SK-N-SH (cell line): ENCODE measurements at regions not wholly inside any gene's neighbourhood (a gene's known extent, or its start where the extent isn't known, plus 50 kb on each side); places are given as distances from the start of the nearest gene placed in this dataset.

Source experiments
- EP300 ChIP-seq, 2 experiments: IDR thresholded peaks; 2 replicates each; pipeline versions ENCODE4 v1.4.0 to v1.6.1; 2012; ENCODE audit warnings: borderline replicate concordance in 1 of 2, low read depth in 1 of 2, low read length in 1 of 2
- MAX ChIP-seq: IDR thresholded peaks from 2 replicates; pipeline ENCODE4 v1.4.0; 2012; ENCODE audit warnings: low read depth
- POLR2AphosphoS5 ChIP-seq: IDR thresholded peaks from 2 replicates; pipeline ENCODE4 v1.6.1; 2012; ENCODE audit warnings: low read depth, low read length
- SMC3 ChIP-seq: IDR thresholded peaks from 2 replicates; pipeline ENCODE4 v1.6.1; 2012; ENCODE audit warnings: low read depth, low read length, improper control_type of control experiment
- TAF1 ChIP-seq: IDR thresholded peaks from 2 replicates; pipeline ENCODE4 v1.6.1; 2012; ENCODE audit warnings: low read depth, mild to moderate bottlenecking, low read length, moderate library complexity, borderline replicate concordance
- TEAD4 ChIP-seq: IDR thresholded peaks from 2 replicates; pipeline ENCODE4 v1.4.0; 2012; ENCODE audit warnings: mild to moderate bottlenecking, borderline replicate concordance; ENCODE audit not compliant: insufficient read depth
- TF ChIP-seq, protein P1 (sequence below): fragments of 200-600 bp; sonication (generic); IDR thresholded peaks from 2 replicates; pipeline ENCODE4 v1.6.1; 2017; ENCODE audit warnings: antibody characterized with exemption, mild to moderate bottlenecking, moderate library complexity
- TF ChIP-seq, protein P2 (sequence below): IDR thresholded peaks from 2 replicates; pipeline ENCODE4 v1.6.1; 2012; ENCODE audit warnings: mild to moderate bottlenecking, low read depth, low read length, moderate library complexity

GRCh38 chr6:92667843-92668242, 751.5 kb downstream of the EPHA7 start:
- TF ChIP-seq SMC3 (no peak), MAX (no peak), EP300 (IDR thresholded peaks at IDR 0.05; ENCODE audit: borderline replicate concordance in 1 of 2, low read depth in 1 of 2, low read length in 1 of 2) (no peak), TAF1 (no peak), POLR2AphosphoS5 (no peak), TEAD4 (no peak)
- TF ChIP-seq, protein P1, sequence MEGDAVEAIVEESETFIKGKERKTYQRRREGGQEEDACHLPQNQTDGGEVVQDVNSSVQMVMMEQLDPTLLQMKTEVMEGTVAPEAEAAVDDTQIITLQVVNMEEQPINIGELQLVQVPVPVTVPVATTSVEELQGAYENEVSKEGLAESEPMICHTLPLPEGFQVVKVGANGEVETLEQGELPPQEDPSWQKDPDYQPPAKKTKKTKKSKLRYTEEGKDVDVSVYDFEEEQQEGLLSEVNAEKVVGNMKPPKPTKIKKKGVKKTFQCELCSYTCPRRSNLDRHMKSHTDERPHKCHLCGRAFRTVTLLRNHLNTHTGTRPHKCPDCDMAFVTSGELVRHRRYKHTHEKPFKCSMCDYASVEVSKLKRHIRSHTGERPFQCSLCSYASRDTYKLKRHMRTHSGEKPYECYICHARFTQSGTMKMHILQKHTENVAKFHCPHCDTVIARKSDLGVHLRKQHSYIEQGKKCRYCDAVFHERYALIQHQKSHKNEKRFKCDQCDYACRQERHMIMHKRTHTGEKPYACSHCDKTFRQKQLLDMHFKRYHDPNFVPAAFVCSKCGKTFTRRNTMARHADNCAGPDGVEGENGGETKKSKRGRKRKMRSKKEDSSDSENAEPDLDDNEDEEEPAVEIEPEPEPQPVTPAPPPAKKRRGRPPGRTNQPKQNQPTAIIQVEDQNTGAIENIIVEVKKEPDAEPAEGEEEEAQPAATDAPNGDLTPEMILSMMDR = no peak
- TF ChIP-seq, protein P2, sequence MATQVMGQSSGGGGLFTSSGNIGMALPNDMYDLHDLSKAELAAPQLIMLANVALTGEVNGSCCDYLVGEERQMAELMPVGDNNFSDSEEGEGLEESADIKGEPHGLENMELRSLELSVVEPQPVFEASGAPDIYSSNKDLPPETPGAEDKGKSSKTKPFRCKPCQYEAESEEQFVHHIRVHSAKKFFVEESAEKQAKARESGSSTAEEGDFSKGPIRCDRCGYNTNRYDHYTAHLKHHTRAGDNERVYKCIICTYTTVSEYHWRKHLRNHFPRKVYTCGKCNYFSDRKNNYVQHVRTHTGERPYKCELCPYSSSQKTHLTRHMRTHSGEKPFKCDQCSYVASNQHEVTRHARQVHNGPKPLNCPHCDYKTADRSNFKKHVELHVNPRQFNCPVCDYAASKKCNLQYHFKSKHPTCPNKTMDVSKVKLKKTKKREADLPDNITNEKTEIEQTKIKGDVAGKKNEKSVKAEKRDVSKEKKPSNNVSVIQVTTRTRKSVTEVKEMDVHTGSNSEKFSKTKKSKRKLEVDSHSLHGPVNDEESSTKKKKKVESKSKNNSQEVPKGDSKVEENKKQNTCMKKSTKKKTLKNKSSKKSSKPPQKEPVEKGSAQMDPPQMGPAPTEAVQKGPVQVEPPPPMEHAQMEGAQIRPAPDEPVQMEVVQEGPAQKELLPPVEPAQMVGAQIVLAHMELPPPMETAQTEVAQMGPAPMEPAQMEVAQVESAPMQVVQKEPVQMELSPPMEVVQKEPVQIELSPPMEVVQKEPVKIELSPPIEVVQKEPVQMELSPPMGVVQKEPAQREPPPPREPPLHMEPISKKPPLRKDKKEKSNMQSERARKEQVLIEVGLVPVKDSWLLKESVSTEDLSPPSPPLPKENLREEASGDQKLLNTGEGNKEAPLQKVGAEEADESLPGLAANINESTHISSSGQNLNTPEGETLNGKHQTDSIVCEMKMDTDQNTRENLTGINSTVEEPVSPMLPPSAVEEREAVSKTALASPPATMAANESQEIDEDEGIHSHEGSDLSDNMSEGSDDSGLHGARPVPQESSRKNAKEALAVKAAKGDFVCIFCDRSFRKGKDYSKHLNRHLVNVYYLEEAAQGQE = no peak
